22Rv1 (cell line): ENCODE measurements at regions not wholly inside any gene's neighbourhood (a gene's known extent, or its start where the extent isn't known, plus 50 kb on each side); places are given as distances from the start of the nearest gene placed in this dataset.

ENCODE experiments used
- ZFX ChIP-seq: fragments of 450-650 bp; IDR thresholded peaks from 2 replicates; pipeline ENCODE4 v1.6.1; 2017; ENCODE audit warnings: antibody characterized with exemption, borderline replicate concordance
- TF ChIP-seq, protein P1 (sequence below): fragments of 450-650 bp; IDR thresholded peaks from 2 replicates; pipeline ENCODE4 v1.5.1; 2017; ENCODE audit warnings: mild to moderate bottlenecking

DNA sequence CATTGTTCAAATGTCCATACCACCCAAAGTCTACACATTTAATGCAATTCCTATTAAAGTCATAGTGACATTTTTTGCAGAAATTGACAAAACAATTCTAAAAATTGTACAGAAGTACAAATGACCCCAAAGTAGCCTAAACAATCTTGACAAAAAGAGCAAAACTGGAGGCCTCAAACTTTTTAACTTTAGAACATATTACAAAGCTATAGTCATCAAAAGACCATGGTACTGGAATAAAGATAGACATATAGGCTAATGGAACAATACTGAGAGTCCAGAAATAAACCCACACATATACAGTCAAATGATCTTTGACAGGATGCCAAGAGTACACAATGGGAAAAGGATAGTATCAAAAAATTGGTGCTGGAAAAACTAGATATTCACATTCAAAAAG, 213.2 kb upstream of the SAMSN1 start:
- TF ChIP-seq, protein P1, sequence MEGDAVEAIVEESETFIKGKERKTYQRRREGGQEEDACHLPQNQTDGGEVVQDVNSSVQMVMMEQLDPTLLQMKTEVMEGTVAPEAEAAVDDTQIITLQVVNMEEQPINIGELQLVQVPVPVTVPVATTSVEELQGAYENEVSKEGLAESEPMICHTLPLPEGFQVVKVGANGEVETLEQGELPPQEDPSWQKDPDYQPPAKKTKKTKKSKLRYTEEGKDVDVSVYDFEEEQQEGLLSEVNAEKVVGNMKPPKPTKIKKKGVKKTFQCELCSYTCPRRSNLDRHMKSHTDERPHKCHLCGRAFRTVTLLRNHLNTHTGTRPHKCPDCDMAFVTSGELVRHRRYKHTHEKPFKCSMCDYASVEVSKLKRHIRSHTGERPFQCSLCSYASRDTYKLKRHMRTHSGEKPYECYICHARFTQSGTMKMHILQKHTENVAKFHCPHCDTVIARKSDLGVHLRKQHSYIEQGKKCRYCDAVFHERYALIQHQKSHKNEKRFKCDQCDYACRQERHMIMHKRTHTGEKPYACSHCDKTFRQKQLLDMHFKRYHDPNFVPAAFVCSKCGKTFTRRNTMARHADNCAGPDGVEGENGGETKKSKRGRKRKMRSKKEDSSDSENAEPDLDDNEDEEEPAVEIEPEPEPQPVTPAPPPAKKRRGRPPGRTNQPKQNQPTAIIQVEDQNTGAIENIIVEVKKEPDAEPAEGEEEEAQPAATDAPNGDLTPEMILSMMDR: no peak
- TF ChIP-seq ZFX: no peak
